HEK293 (cell line): ENCODE measurements at regions not wholly inside any gene's neighbourhood (a gene's known extent, or its start where the extent isn't known, plus 50 kb on each side); places are given as distances from the start of the nearest gene placed in this dataset.
A peak's percentile ranks its signal among the peaks of the same experiment; 100 is the strongest.

Experiments
- CTCF ChIA-PET: fragments of 350-600 bp; formaldehyde crosslinking; extraction: SDS; loops from one replicate; lab custom pipeline; 2021; ENCODE audit warnings: antibody characterized with exemption; lab: Yijun Ruan, JAX
- POLR2A ChIA-PET: fragments of 300-600 bp; formaldehyde crosslinking; extraction: SDS; loops from one replicate; lab custom pipeline; 2020; ENCODE audit warnings: antibody characterized with exemption, inconsistent platforms; lab: Yijun Ruan, JAX
- H3K27ac ChIP-seq: fragments of 200-500 bp; sonication (Bioruptor generic); 2 replicates; pipeline ENCODE4 v1.5.1; 2014; ENCODE audit warnings: low read depth, low read length, control low read depth, inconsistent platforms; ENCODE audit errors: extremely low read depth
- H3K36me3 ChIP-seq, 2 experiments: fragments of 200-500 bp in 1 of 2; sonication (Bioruptor generic) in 1 of 2; 1 replicate in 1 of 2; 2 replicates in 1 of 2; pipeline ENCODE4 v1.5.1; 2014 to 2017; ENCODE audit warnings: inconsistent platforms in 2 of 2, low read length in 2 of 2; ENCODE audit not compliant: control insufficient read depth in 2 of 2, insufficient read depth in 1 of 2
- H3K4me1 ChIP-seq: fragments of 200-500 bp; sonication (Bioruptor generic); 2 replicates; pipeline ENCODE4 v1.5.1; 2014; ENCODE audit warnings: mild to moderate bottlenecking, low read length, inconsistent platforms; ENCODE audit not compliant: control insufficient read depth, insufficient read depth
- H3K4me3 ChIP-seq: 2 replicates; pipeline ENCODE4 v1.5.1; 2011; ENCODE audit warnings: low read depth, mild to moderate bottlenecking, control low read depth, low read length, moderate library complexity
- H3K9me3 ChIP-seq: fragments of 200-500 bp; sonication (Bioruptor generic); 2 replicates; pipeline ENCODE4 v1.5.1; 2014; ENCODE audit warnings: low read depth, low read length, inconsistent platforms; ENCODE audit not compliant: control insufficient read depth, insufficient read depth
- IKZF3 ChIP-seq: fragments of 450-650 bp; IDR thresholded peaks from 2 replicates; pipeline ENCODE4 v1.5.0; 2018; ENCODE audit warnings: missing biosample characterization, mild to moderate bottlenecking, missing genetic modification characterization, moderate library complexity
- KLF1 ChIP-seq: fragments of 450-650 bp; formaldehyde crosslinking; IDR thresholded peaks from 2 replicates; pipeline ENCODE4 v1.5.1; 2016; ENCODE audit warnings: missing biosample characterization, missing genetic modification characterization
- KLF9 ChIP-seq: fragments of 450-650 bp; formaldehyde crosslinking; IDR thresholded peaks from 2 replicates; pipeline ENCODE4 v1.5.1; 2016; ENCODE audit warnings: missing biosample characterization, missing genetic modification characterization, low read depth
- ZBTB7A ChIP-seq: fragments of 450-650 bp; formaldehyde crosslinking; IDR thresholded peaks from 2 replicates; pipeline ENCODE4 v1.5.1; 2016; ENCODE audit warnings: low read depth, missing biosample characterization, missing genetic modification characterization
- ZBTB8A ChIP-seq: fragments of 450-650 bp; formaldehyde crosslinking; IDR thresholded peaks from 2 replicates; pipeline ENCODE4 v1.5.1; 2016; ENCODE audit warnings: missing biosample characterization, missing genetic modification characterization
- ZEB2 ChIP-seq: fragments of 450-650 bp; formaldehyde crosslinking; IDR thresholded peaks from 2 replicates; pipeline ENCODE4 v1.5.1; 2016; ENCODE audit warnings: missing biosample characterization, missing genetic modification characterization
- ZIC2 ChIP-seq: fragments of 450-650 bp; formaldehyde crosslinking; IDR thresholded peaks from 2 replicates; pipeline ENCODE4 v1.5.1; 2016; ENCODE audit warnings: missing biosample characterization, missing genetic modification characterization
- ZNF214 ChIP-seq: fragments of 450-650 bp; formaldehyde crosslinking; IDR thresholded peaks from 2 replicates; pipeline ENCODE4 v1.5.1; 2017; ENCODE audit warnings: missing biosample characterization, mild to moderate bottlenecking, missing genetic modification characterization, borderline replicate concordance
- ZNF248 ChIP-seq: fragments of 450-650 bp; formaldehyde crosslinking; IDR thresholded peaks from 2 replicates; pipeline ENCODE4 v1.5.1; 2017; ENCODE audit warnings: missing biosample characterization, missing genetic modification characterization
- ZNF391 ChIP-seq: fragments of 450-650 bp; formaldehyde crosslinking; IDR thresholded peaks from 2 replicates; pipeline ENCODE4 v1.5.1; 2016; ENCODE audit warnings: low read depth, missing biosample characterization, missing genetic modification characterization, borderline replicate concordance
- ZNF530 ChIP-seq: fragments of 450-650 bp; formaldehyde crosslinking; IDR thresholded peaks from 2 replicates; pipeline ENCODE4 v1.5.1; 2016; ENCODE audit warnings: low read depth, missing biosample characterization, missing genetic modification characterization
- ZNF549 ChIP-seq: fragments of 450-650 bp; IDR thresholded peaks from 2 replicates; pipeline ENCODE4 v1.5.1; 2018; ENCODE audit warnings: missing biosample characterization, missing genetic modification characterization, mild to moderate bottlenecking, inconsistent platforms, moderate library complexity
- ZNF555 ChIP-seq: fragments of 450-650 bp; formaldehyde crosslinking; conservative IDR thresholded peaks from 2 replicates; pipeline ENCODE4 v1.5.1; 2017; ENCODE audit warnings: missing biosample characterization, mild to moderate bottlenecking, missing genetic modification characterization, inconsistent platforms
- ZNF596 ChIP-seq: fragments of 450-650 bp; IDR thresholded peaks from 2 replicates; pipeline ENCODE4 v1.5.0; 2018; ENCODE audit warnings: missing biosample characterization, mild to moderate bottlenecking, missing genetic modification characterization, moderate library complexity
- ZNF76 ChIP-seq: fragments of 450-650 bp; formaldehyde crosslinking; IDR thresholded peaks from 2 replicates; pipeline ENCODE4; 2016; ENCODE audit warnings: low read depth, missing biosample characterization, missing genetic modification characterization, borderline replicate concordance
- TF ChIP-seq, protein P1 (sequence below): fragments of 450-650 bp; formaldehyde crosslinking; optimal IDR thresholded peaks from 2 replicates; pipeline ENCODE3; 2016; ENCODE audit warnings: missing biosample characterization, mild to moderate bottlenecking, missing genetic modification characterization
- TF ChIP-seq, protein P2 (sequence below): IDR thresholded peaks from 2 replicates; pipeline ENCODE4 v1.6.1; 2011; ENCODE audit warnings: mild to moderate bottlenecking, low read depth, low read length, borderline replicate concordance
- TF ChIP-seq, protein P3 (sequence below): fragments of 450-650 bp; formaldehyde crosslinking; IDR thresholded peaks from 2 replicates; pipeline ENCODE4; 2016; ENCODE audit warnings: missing biosample characterization, missing genetic modification characterization
- TF ChIP-seq, protein P4 (sequence below): fragments of 450-650 bp; formaldehyde crosslinking; IDR thresholded peaks from 2 replicates; pipeline ENCODE4 v1.5.1; 2016; ENCODE audit warnings: missing biosample characterization, missing genetic modification characterization

DNA sequence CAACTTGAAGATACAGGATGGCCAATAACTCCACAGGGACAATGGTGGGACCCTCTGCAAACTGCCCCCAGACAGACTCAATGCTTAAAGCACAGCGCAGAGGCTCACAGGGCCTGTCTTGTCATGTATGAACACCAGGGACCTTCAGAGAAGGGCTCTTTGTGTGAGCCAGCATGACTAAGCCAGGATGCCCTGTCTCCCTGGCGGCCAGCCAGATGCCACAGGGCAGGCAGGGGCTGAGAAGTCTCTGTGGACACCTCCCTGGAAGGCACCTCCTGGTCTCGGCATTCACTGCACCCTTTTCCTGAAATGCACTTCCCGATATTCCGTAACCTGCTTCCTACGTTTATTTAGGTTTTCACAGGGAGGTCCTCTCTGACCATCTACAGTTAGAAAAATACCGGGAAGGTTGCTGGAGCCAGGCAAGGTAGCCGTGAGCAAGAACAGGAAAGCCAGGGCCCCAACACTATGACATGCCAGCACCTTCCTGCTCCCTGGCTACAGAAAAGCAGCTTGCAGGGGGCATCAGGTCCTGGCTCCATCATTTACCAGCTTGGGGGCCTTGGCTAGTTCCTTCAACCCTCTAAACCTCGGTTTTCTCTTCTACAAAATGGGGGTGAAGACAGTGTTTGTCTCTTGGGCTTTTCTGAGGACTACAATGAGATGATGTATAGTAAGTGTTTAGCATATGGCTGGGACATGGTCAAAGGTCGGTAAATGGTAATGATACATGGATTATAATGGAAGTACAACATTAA lies 65.0 kb downstream of the PITPNM2 start (continued):
- TF ChIP-seq, protein P1, sequence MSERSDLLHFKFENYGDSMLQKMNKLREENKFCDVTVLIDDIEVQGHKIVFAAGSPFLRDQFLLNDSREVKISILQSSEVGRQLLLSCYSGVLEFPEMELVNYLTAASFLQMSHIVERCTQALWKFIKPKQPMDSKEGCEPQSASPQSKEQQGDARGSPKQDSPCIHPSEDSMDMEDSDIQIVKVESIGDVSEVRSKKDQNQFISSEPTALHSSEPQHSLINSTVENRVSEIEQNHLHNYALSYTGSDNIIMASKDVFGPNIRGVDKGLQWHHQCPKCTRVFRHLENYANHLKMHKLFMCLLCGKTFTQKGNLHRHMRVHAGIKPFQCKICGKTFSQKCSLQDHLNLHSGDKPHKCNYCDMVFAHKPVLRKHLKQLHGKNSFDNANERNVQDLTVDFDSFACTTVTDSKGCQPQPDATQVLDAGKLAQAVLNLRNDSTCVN (tag by site-specific recombination): no peak
- TF ChIP-seq ZNF214 (tag by site-specific recombination) (no peak), IKZF3 (tag by site-specific recombination) (peak; percentile 68; the same call in 1 of the 2 replicates), ZNF248 (tag by site-specific recombination) (no peak), ZIC2 (tag by site-specific recombination) (peak; percentile 24; the same call in 1 of the 2 replicates)
- TF ChIP-seq, protein P2, sequence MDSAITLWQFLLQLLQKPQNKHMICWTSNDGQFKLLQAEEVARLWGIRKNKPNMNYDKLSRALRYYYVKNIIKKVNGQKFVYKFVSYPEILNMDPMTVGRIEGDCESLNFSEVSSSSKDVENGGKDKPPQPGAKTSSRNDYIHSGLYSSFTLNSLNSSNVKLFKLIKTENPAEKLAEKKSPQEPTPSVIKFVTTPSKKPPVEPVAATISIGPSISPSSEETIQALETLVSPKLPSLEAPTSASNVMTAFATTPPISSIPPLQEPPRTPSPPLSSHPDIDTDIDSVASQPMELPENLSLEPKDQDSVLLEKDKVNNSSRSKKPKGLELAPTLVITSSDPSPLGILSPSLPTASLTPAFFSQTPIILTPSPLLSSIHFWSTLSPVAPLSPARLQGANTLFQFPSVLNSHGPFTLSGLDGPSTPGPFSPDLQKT: no peak

DNA sequence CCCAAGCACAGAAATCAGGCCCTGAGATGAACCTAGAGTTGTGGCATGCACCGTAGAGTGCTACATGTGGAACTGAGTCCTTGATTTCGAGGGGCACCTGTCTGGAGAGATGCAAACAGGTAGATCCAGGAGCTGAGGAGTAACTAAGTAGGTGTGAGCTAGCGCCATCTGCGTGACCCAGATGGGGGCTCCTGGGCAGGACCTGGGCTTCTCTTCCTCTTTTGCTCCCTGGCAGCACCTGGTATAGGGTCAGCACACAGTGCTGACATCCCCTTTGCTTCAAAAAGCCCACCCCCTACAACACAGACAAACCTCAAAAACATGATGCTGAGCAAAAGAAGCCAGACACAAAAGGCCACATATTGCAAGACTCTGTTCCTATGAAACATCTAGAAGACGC lies 65.8 kb downstream of the PITPNM2 start:
- no peaks in the 10 kb centered on the region for H3K4me1 ChIP-seq
- H3K4me3 ChIP-seq: no peak overlapping the region
- POLR2A ChIA-PET: no interaction called here
- TF ChIP-seq, protein P3, sequence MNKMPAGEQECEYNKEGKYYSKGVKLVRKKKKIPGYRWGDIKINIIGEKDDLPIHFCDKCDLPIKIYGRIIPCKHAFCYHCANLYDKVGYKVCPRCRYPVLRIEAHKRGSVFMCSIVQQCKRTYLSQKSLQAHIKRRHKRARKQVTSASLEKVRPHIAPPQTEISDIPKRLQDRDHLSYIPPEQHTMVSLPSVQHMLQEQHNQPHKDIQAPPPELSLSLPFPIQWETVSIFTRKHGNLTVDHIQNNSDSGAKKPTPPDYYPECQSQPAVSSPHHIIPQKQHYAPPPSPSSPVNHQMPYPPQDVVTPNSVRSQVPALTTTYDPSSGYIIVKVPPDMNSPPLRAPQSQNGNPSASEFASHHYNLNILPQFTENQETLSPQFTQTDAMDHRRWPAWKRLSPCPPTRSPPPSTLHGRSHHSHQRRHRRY (tag by site-specific recombination): no peak
- no peak for TF ChIP-seq KLF9 (tag by site-specific recombination)
- TF ChIP-seq ZEB2: no peak
- TF ChIP-seq, protein P2: no peak
- no peak for TF ChIP-seq ZBTB7A (tag by site-specific recombination)
- no peak for TF ChIP-seq ZNF549 (tag by site-specific recombination)
- no peak for TF ChIP-seq ZBTB8A
- no peak for TF ChIP-seq KLF1
- no peak for TF ChIP-seq ZNF391
- TF ChIP-seq ZNF530 (tag by site-specific recombination): no peak
- TF ChIP-seq ZNF76 (tag by site-specific recombination): no peak
- TF ChIP-seq, protein P4, sequence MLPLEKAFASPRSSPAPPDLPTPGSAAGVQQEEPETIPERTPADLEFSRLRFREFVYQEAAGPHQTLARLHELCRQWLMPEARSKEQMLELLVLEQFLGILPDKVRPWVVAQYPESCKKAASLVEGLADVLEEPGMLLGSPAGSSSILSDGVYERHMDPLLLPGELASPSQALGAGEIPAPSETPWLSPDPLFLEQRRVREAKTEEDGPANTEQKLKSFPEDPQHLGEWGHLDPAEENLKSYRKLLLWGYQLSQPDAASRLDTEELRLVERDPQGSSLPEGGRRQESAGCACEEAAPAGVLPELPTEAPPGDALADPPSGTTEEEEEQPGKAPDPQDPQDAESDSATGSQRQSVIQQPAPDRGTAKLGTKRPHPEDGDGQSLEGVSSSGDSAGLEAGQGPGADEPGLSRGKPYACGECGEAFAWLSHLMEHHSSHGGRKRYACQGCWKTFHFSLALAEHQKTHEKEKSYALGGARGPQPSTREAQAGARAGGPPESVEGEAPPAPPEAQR (tag by site-specific recombination): no peak
- TF ChIP-seq ZNF596 (tag by site-specific recombination): no peak
- TF ChIP-seq ZNF555: no peak
- H3K27ac ChIP-seq: no peak overlapping the region
- no peaks in the 10 kb centered on the region for H3K36me3 ChIP-seq
- CTCF ChIA-PET: interaction anchor here (0.5 to 0.7 kb wide), 2 partner anchors 67 to 225 kb away, joined by 3 read pairs; no protein-coding TSS in a partner anchor
- H3K9me3 ChIP-seq: no peaks in the 10 kb centered on the region
